ENCODE measurements at regions not wholly inside any gene's neighbourhood (a gene's known extent, or its start where the extent isn't known, plus 50 kb on each side); places are given as distances from the start of the nearest gene placed in this dataset.

GRCh38 chr15:35602836-35603235, 56.9 kb upstream of the DPH6 start:
- TF ChIP-seq, protein P1, sequence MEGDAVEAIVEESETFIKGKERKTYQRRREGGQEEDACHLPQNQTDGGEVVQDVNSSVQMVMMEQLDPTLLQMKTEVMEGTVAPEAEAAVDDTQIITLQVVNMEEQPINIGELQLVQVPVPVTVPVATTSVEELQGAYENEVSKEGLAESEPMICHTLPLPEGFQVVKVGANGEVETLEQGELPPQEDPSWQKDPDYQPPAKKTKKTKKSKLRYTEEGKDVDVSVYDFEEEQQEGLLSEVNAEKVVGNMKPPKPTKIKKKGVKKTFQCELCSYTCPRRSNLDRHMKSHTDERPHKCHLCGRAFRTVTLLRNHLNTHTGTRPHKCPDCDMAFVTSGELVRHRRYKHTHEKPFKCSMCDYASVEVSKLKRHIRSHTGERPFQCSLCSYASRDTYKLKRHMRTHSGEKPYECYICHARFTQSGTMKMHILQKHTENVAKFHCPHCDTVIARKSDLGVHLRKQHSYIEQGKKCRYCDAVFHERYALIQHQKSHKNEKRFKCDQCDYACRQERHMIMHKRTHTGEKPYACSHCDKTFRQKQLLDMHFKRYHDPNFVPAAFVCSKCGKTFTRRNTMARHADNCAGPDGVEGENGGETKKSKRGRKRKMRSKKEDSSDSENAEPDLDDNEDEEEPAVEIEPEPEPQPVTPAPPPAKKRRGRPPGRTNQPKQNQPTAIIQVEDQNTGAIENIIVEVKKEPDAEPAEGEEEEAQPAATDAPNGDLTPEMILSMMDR (IDR thresholded peaks at IDR 0.05; ENCODE audit: borderline replicate concordance, extremely low read depth, low read length, poor library complexity, severe bottlenecking): no peak
- no peak for TF ChIP-seq EZH2 (IDR thresholded peaks at IDR 0.05; ENCODE audit: borderline replicate concordance, low read depth, low read length, severe bottlenecking)

Data from DND-41 (cell line).